Trophoblast cell (in vitro differentiated cells and primary cell): ENCODE measurements at regions not wholly inside any gene's neighbourhood (a gene's known extent, or its start where the extent isn't known, plus 50 kb on each side); places are given as distances from the start of the nearest gene placed in this dataset.

Source experiments
- DNase-seq, 2 donors: peaks; one replicate each; pipeline ENCODE4 v3.0.0-alpha.2; 2016
- H2AFZ ChIP-seq: 2 replicates; pipeline ENCODE4 v1.6.1; 2013; ENCODE audit warnings: low read length, moderate library complexity, mild to moderate bottlenecking; ENCODE audit not compliant: insufficient read depth, poor library complexity
- H2AK5ac ChIP-seq: 2 replicates; pipeline ENCODE4 v1.6.1; 2013; ENCODE audit warnings: mild to moderate bottlenecking, low read length
- H2BK120ac ChIP-seq: 2 replicates; pipeline ENCODE4 v1.6.1; 2013; ENCODE audit warnings: low read length, mild to moderate bottlenecking, moderate library complexity; ENCODE audit not compliant: insufficient read depth, poor library complexity
- H2BK12ac ChIP-seq: 2 replicates; pipeline ENCODE4 v1.6.1; 2013; ENCODE audit warnings: mild to moderate bottlenecking, low read length, moderate library complexity
- H2BK5ac ChIP-seq: 2 replicates; pipeline ENCODE4 v1.6.1; 2013; ENCODE audit warnings: low read length, low read depth, moderate library complexity, mild to moderate bottlenecking; ENCODE audit not compliant: poor library complexity
- H3K14ac ChIP-seq: 2 replicates; pipeline ENCODE4 v1.6.1; 2013; ENCODE audit warnings: mild to moderate bottlenecking, low read length
- H3K18ac ChIP-seq: 2 replicates; pipeline ENCODE4 v1.6.1; 2013; ENCODE audit warnings: mild to moderate bottlenecking, low read length
- H3K23ac ChIP-seq: 2 replicates; pipeline ENCODE4 v1.6.1; 2013; ENCODE audit warnings: low read length
- H3K27ac ChIP-seq: 2 replicates; pipeline ENCODE4 v1.5.1; 2013; ENCODE audit warnings: low read depth, mild to moderate bottlenecking, inconsistent platforms, low read length, moderate library complexity
- H3K27me3 ChIP-seq: 2 replicates; pipeline ENCODE4 v1.6.1; 2013; ENCODE audit warnings: inconsistent platforms, mild to moderate bottlenecking, low read length, moderate library complexity; ENCODE audit not compliant: insufficient read depth
- H3K36me3 ChIP-seq, 2 experiments: 1 replicate in 1 of 2; 2 replicates in 1 of 2; pipeline ENCODE4 v1.6.1; 2013; ENCODE audit warnings: low read length in 2 of 2, mild to moderate bottlenecking in 2 of 2, moderate library complexity in 1 of 2; ENCODE audit not compliant: insufficient read depth in 2 of 2, control insufficient read depth in 1 of 2
- H3K4ac ChIP-seq: 2 replicates; pipeline ENCODE4 v1.6.1; 2013; ENCODE audit warnings: low read depth, mild to moderate bottlenecking, low read length, moderate library complexity
- H3K4me1 ChIP-seq, 2 experiments: 1 replicate in 1 of 2; 2 replicates in 1 of 2; pipeline ENCODE4 v1.6.1; 2013; ENCODE audit warnings: low read length in 2 of 2, mild to moderate bottlenecking in 2 of 2, moderate library complexity in 1 of 2; ENCODE audit not compliant: insufficient read depth in 2 of 2, control insufficient read depth in 1 of 2
- H3K4me2 ChIP-seq: 2 replicates; pipeline ENCODE4 v1.6.1; 2013; ENCODE audit warnings: inconsistent platforms, mild to moderate bottlenecking, low read length, moderate library complexity
- H3K4me3 ChIP-seq: 2 replicates; pipeline ENCODE4 v1.5.1; 2013; ENCODE audit warnings: mild to moderate bottlenecking, low read depth, low read length, inconsistent platforms
- H3K79me1 ChIP-seq: one replicate; pipeline ENCODE4 v1.6.1; 2013; ENCODE audit warnings: low read length
- H3K79me2 ChIP-seq: 2 replicates; pipeline ENCODE4 v1.6.1; 2013; ENCODE audit warnings: low read length, mild to moderate bottlenecking; ENCODE audit not compliant: control insufficient read depth, insufficient read depth, poor library complexity
- H3K9ac ChIP-seq: 2 replicates; pipeline ENCODE4 v1.6.1; 2013; ENCODE audit warnings: mild to moderate bottlenecking, low read length
- H3K9me3 ChIP-seq: 2 replicates; pipeline ENCODE4 v1.6.1; 2013; ENCODE audit warnings: low read depth, mild to moderate bottlenecking, control low read depth, inconsistent platforms, low read length; ENCODE audit not compliant: insufficient read depth
- H4K12ac ChIP-seq: 2 replicates; pipeline ENCODE4 v1.6.1; 2013; ENCODE audit warnings: low read depth, mild to moderate bottlenecking, low read length, moderate library complexity
- H4K8ac ChIP-seq: 2 replicates; pipeline ENCODE4 v1.6.1; 2013; ENCODE audit warnings: low read depth, mild to moderate bottlenecking, low read length, moderate library complexity
- H4K91ac ChIP-seq: one replicate; pipeline ENCODE4 v1.6.1; 2013; ENCODE audit warnings: low read depth, mild to moderate bottlenecking, low read length, moderate library complexity
- WGBS: extraction: QIAGEN DNeasy Blood & Tissue Kit; methylation state at CpG from one replicate; pipeline ENCODE4 v1.1.7; 2013; ENCODE audit warnings: missing lambda C conversion rate; ENCODE audit not compliant: insufficient read length, insufficient coverage; ENCODE audit errors: extremely low coverage; 5-methylcytosine and 5-hydroxymethylcytosine counted together

DNA sequence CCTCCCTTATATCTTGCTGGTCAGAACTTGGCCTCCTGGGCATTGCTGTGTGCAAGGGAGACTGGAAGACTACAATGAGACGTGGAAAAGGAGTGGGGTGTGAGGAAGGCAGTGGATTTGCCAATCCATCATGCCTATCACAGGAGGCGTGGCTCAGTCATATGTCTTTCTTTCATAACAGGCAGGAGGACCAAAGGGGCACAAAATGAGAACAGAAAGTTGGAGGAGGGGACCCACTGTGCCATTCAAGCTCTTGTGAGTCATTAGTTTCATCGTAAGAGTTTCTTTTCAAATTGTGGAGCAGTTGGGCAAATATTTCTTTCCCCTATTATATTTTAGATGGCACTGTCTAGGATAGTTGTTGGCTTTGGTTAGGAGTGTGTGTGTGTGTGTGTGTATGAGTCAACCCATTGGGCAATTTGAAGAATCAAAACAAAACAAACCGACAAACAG is 471.5 kb downstream of the TSHZ3 start:
- Histone ChIP-seq H3K4me3 (no peak overlapping the region), H3K4me1 (no peaks in the 10 kb centered on the region), H3K23ac (no peak overlapping the region), H2BK12ac (no peak overlapping the region), H3K4ac (no peak overlapping the region), H4K91ac (no peak overlapping the region), H2BK5ac (no peak overlapping the region), H3K9me3 (no peaks in the 10 kb centered on the region), H2BK120ac (no peak overlapping the region), H3K18ac (no peak overlapping the region), H2AK5ac (no peak overlapping the region), H4K8ac (no peak overlapping the region), H3K14ac (no peak overlapping the region), H3K27ac (no peak overlapping the region), H3K9ac (no peak overlapping the region), H3K27me3 (no peaks in the 10 kb centered on the region), H3K79me2 (no peaks in the 10 kb centered on the region), H3K36me3 (no peaks in the 10 kb centered on the region), H3K4me2 (no peak overlapping the region), H3K79me1 (no peaks in the 10 kb centered on the region), H2AFZ (no peak overlapping the region), H4K12ac (no peak overlapping the region)
- WGBS, result no CpG with 5 or more reads among the region's 4 CpGs
- DNase-seq, result peak in 1 of 2 donors; percentile 26

DNA sequence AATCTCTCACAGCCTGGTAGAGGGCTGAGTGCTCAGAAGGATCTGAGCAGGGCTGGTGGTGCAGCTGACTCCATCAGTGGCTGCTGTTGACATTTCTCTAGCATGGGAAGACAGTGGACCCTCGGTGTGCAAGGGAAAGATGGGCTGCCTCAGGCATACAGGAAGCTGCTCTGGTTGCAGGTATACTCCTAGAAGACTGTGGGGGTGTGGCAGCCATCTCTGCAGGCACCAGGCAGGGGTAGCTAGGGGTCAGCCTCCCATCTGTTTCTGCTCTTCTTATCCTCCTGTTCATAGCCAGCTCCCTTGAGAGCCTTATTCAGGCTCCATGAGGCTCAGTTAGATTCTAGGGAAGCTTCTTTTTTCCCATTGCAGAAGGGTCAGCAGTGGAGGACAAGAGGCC is 475.5 kb downstream of the TSHZ3 start:
- no peak overlapping the region for H4K8ac ChIP-seq
- H3K4me2 ChIP-seq, result no peak overlapping the region
- DNase-seq, result no peak

DNA sequence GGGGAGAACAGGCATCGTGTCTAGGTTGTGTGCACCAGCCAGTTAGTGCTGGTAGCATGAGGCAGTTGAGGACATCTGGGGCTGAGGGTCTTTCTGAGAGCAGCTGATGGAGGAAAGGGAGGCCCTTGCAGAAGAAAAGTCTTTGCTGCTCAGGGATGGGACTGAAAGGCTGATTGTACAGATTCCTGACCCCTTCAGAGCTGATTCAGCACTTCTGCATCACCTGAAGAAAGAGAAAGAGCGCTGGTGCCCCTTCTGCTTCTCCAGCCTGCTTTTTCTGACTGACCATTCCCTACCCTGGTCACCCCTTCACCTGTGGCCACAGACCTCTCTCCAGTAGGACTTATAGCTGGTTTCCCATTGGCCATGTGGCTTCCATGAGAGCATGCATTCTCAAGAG is 476.2 kb downstream of the TSHZ3 start:
- Histone ChIP-seq H3K27ac (no peak overlapping the region), H3K9ac (no peak overlapping the region), H2BK120ac (no peak overlapping the region), H2BK12ac (no peak overlapping the region), H4K91ac (no peak overlapping the region), H3K79me2 (no peaks in the 10 kb centered on the region), H3K4me3 (no peak overlapping the region), H4K8ac (no peak overlapping the region), H3K9me3 (peaks cover 2% of the 10 kb centered on the region), H3K27me3 (no peaks in the 10 kb centered on the region), H3K79me1 (no peaks in the 10 kb centered on the region), H4K12ac (no peak overlapping the region), H3K36me3 (no peaks in the 10 kb centered on the region), H3K4me1 (no peaks in the 10 kb centered on the region), H2AK5ac (no peak overlapping the region), H3K18ac (no peak overlapping the region), H2AFZ (no peak overlapping the region), H3K4me2 (no peak overlapping the region), H2BK5ac (no peak overlapping the region), H3K4ac (no peak overlapping the region), H3K14ac (no peak overlapping the region), H3K23ac (no peak overlapping the region)
- no peak for DNase-seq
- WGBS, result no CpG with 5 or more reads among the region's 2 CpGs

More for the DNA sequence above, 475.5 kb downstream of the TSHZ3 start:
- Histone ChIP-seq H2BK12ac (no peak overlapping the region), H3K27me3 (no peaks in the 10 kb centered on the region), H3K18ac (no peak overlapping the region), H3K4me1 (no peaks in the 10 kb centered on the region), H3K79me1 (no peaks in the 10 kb centered on the region), H2AK5ac (no peak overlapping the region), H3K79me2 (no peaks in the 10 kb centered on the region), H3K23ac (no peak overlapping the region), H3K4ac (no peak overlapping the region), H3K27ac (no peak overlapping the region), H4K91ac (no peak overlapping the region), H3K9me3 (no peaks in the 10 kb centered on the region), H4K12ac (no peak overlapping the region), H2BK120ac (no peak overlapping the region), H3K36me3 (no peaks in the 10 kb centered on the region), H3K14ac (no peak overlapping the region), H2AFZ (no peak overlapping the region), H3K9ac (no peak overlapping the region), H3K4me3 (no peak overlapping the region), H2BK5ac (no peak overlapping the region)
- no CpG with 5 or more reads among the region's 1 CpG for WGBS

DNA sequence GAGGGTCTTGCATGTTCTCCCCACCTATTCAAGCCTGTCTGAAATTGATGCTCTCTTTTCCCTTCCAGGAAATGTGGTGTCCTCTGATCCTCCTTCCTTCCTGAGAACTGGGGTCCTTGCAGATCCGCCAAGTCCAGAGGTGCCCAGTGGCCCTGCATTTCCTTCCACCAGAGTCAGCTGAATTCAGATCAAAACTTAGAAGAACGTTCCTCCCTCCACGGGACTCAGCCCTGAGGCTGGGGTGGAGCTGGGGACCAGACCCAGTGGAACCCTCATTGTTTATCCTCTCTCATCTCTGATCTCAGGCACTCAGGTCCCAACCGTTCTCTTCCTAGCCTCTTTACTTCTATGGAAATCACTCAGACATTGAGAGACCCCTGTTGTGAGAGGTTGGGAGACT is 477.3 kb downstream of the TSHZ3 start:
- Histone ChIP-seq H3K4ac (no peak overlapping the region), H2AK5ac (no peak overlapping the region), H3K4me2 (no peak overlapping the region), H3K27me3 (no peaks in the 10 kb centered on the region), H3K79me2 (no peaks in the 10 kb centered on the region), H3K14ac (no peak overlapping the region), H4K91ac (no peak overlapping the region), H2BK120ac (no peak overlapping the region), H2BK12ac (no peak overlapping the region), H3K9me3 (peaks cover 2% of the 10 kb centered on the region), H3K4me3 (no peak overlapping the region), H3K23ac (no peak overlapping the region), H2BK5ac (no peak overlapping the region), H3K27ac (no peak overlapping the region), H4K12ac (no peak overlapping the region), H3K36me3 (no peaks in the 10 kb centered on the region), H3K9ac (no peak overlapping the region), H3K18ac (no peak overlapping the region), H2AFZ (no peak overlapping the region), H3K4me1 (no peaks in the 10 kb centered on the region), H3K79me1 (no peaks in the 10 kb centered on the region), H4K8ac (no peak overlapping the region)
- WGBS, result no CpG with 5 or more reads among the region's 4 CpGs
- no peak for DNase-seq
